HepG2 (cell line): ENCODE measurements at regions not wholly inside any gene's neighbourhood (a gene's known extent, or its start where the extent isn't known, plus 50 kb on each side); places are given as distances from the start of the nearest gene placed in this dataset.

ENCODE experiments used
- ATAC-seq: fragments of 200-7000 bp; cut with Tn5 transposase; 3 replicates; pipeline ENCODE4 v1.9.1; 2020; ENCODE audit warnings: mild to moderate bottlenecking, moderate library complexity
- BruUV-seq: library from RNA; stranded (reverse); fragments of 400-500 nt; replicated peaks from 2 replicates; lab custom pipeline; 2021; lab: Mats Ljungman, UMichigan
- CTCF ChIA-PET: fragments of 300-600 bp; formaldehyde crosslinking; extraction: SDS; loops from one replicate; lab custom pipeline; 2021; ENCODE audit warnings: low total read pairs, inconsistent platforms, low intra/inter-chr PET ratio; lab: Yijun Ruan, JAX
- POLR2A ChIA-PET: fragments of 350-600 bp; sonication (Branson Sonifier 250); formaldehyde crosslinking; loops from one replicate; lab custom pipeline; 2020; ENCODE audit warnings: antibody characterized with exemption, inconsistent platforms; lab: Yijun Ruan, JAX
- DNase-seq: peaks from one replicate; pipeline ENCODE4 v3.0.0-alpha.2; 2015; ENCODE audit warnings: low spot score
- FAIRE-seq: peaks from 3 replicates; lab custom pipeline; 2011; peaks lifted over from hg19 to GRCh38; lab: Jason Lieb, UNC
- H2AFZ ChIP-seq: one replicate; pipeline ENCODE4 v1.6.1; 2011; ENCODE audit warnings: low read length, inconsistent platforms
- H3K27ac ChIP-seq: fragments of 300-600 bp; 3 replicates; pipeline ENCODE4 v1.8.0; 2011; ENCODE audit warnings: mixed run types, mild to moderate bottlenecking, mixed read lengths, low read length, inconsistent platforms; ENCODE audit not compliant: insufficient read depth; ENCODE audit errors: extremely low read length
- H3K27me3 ChIP-seq, 2 experiments: fragments of 200-600 bp in 1 of 2; 2 replicates in 1 of 2; 3 replicates in 1 of 2; pipeline versions ENCODE4 v1.6.0 to v1.8.0; 2011; ENCODE audit warnings: low read length in 2 of 2, mild to moderate bottlenecking in 2 of 2, moderate library complexity in 2 of 2, inconsistent platforms in 1 of 2; ENCODE audit not compliant: insufficient read depth in 2 of 2, control insufficient read depth in 1 of 2
- H3K36me3 ChIP-seq, 2 experiments: fragments of 200-600 bp in 1 of 2; replicated peaks in 1 of 2; 2 replicates in 1 of 2; 3 replicates in 1 of 2; pipeline versions ENCODE4 v1.5.1 to v1.8.0; 2011; ENCODE audit warnings: low read length in 2 of 2, inconsistent platforms in 1 of 2; ENCODE audit not compliant: insufficient read depth in 2 of 2, control insufficient read depth in 1 of 2
- H3K4me1 ChIP-seq: 2 replicates; pipeline ENCODE4 v1.5.1; 2012; ENCODE audit warnings: low read length, inconsistent platforms; ENCODE audit not compliant: insufficient read depth
- H3K4me2 ChIP-seq: 2 replicates; pipeline ENCODE4 v1.6.0; 2011; ENCODE audit warnings: low read depth, low read length, inconsistent platforms
- H3K4me3 ChIP-seq, 3 experiments: fragments of 200-600 bp in 1 of 3; sonication (generic), shearing (Covaris generic) in 1 of 3; replicated peaks in 1 of 3; 2 replicates each; pipeline ENCODE4 v1.5.1; 2011 to 2016; ENCODE audit warnings: low read length in 3 of 3, inconsistent platforms in 2 of 3, low read depth in 2 of 3, mild to moderate bottlenecking in 2 of 3, control low read depth in 1 of 3, mixed read lengths in 1 of 3; ENCODE audit not compliant: insufficient read depth in 1 of 3
- H3K79me2 ChIP-seq: one replicate; pipeline ENCODE4 v1.6.1; 2011; ENCODE audit warnings: low read length, inconsistent platforms; ENCODE audit not compliant: insufficient read depth
- H3K9ac ChIP-seq: 2 replicates; pipeline ENCODE4 v1.6.0; 2011; ENCODE audit warnings: mild to moderate bottlenecking, low read depth, low read length, inconsistent platforms; ENCODE audit not compliant: insufficient read depth
- H3K9me3 ChIP-seq: 2 replicates; pipeline ENCODE4 v1.5.1; 2012; ENCODE audit warnings: mild to moderate bottlenecking, low read length
- H4K20me1 ChIP-seq: 2 replicates; pipeline ENCODE4 v1.6.0; 2011; ENCODE audit warnings: inconsistent platforms, mild to moderate bottlenecking, low read length, moderate library complexity; ENCODE audit not compliant: insufficient read depth
- ASH2L ChIP-seq: fragments of 300-600, 200-600 bp; sonication (generic); IDR thresholded peaks from 2 replicates; pipeline ENCODE4 v1.7.0; 2017; ENCODE audit warnings: low read depth, mild to moderate bottlenecking, moderate library complexity, mixed read lengths, low read length; ENCODE audit not compliant: insufficient read length
- BCL6 ChIP-seq: IDR thresholded peaks from 2 replicates; pipeline ENCODE4 v1.6.1; 2016; ENCODE audit warnings: missing genetic modification reagents, missing compliant biosample characterization
- BORCS8-MEF2B ChIP-seq: sonication (generic); formaldehyde crosslinking; IDR thresholded peaks from 2 replicates; pipeline ENCODE4 v1.8.0; 2022; ENCODE audit warnings: mild to moderate bottlenecking, missing genetic modification reagents
- CBFB ChIP-seq: sonication (generic); formaldehyde crosslinking; IDR thresholded peaks from 2 replicates; pipeline ENCODE4 v1.4.0; 2020; ENCODE audit warnings: missing genetic modification reagents
- PPARG ChIP-seq: conservative IDR thresholded peaks from 2 replicates; pipeline ENCODE4 v1.6.1; 2016; ENCODE audit warnings: missing biosample characterization, missing genetic modification reagents
- SAFB2 ChIP-seq: sonication (generic); formaldehyde crosslinking; IDR thresholded peaks from 2 replicates; pipeline ENCODE4 v1.5.1; 2020; ENCODE audit warnings: missing genetic modification reagents, low read depth, mild to moderate bottlenecking, borderline replicate concordance
- THAP8 ChIP-seq: sonication (generic); formaldehyde crosslinking; IDR thresholded peaks from 2 replicates; pipeline ENCODE4 v1.5.1; 2020; ENCODE audit warnings: missing genetic modification reagents, mild to moderate bottlenecking, borderline replicate concordance
- TIGD3 ChIP-seq: sonication (generic); formaldehyde crosslinking; IDR thresholded peaks from 2 replicates; pipeline ENCODE4 v1.5.1; 2020; ENCODE audit warnings: mild to moderate bottlenecking, missing genetic modification reagents, borderline replicate concordance
- ZFP62 ChIP-seq: sonication (generic); formaldehyde crosslinking; IDR thresholded peaks from 2 replicates; pipeline ENCODE4 v1.4.0; 2020; ENCODE audit warnings: missing genetic modification reagents
- WGBS: methylation state at CpG from one replicate; pipeline ENCODE4 v1.1.6; 2017; ENCODE audit warnings: low lambda C conversion rate; 5-methylcytosine and 5-hydroxymethylcytosine counted together
- in situ Hi-C: cut with HindIII; loops from 2 replicates; pipeline ENCODE4 v1.10.0; 2017; ENCODE audit warnings: low pct_unique_long_range_greater_than_20kb; ENCODE audit not compliant: extremely low pct_ligation_motif_present
- intact Hi-C: fragments of 100-400 bp; cut with micrococcal nuclease; formaldehyde crosslinking; loops from one replicate; pipeline ENCODE4 v1.10.0; 2022; ENCODE audit not compliant: unreplicated experiment
- TF ChIP-seq, protein P1 (sequence below): sonication (generic); formaldehyde crosslinking; IDR thresholded peaks from one replicate; pipeline ENCODE4 v1.5.1; 2020; ENCODE audit warnings: mild to moderate bottlenecking, missing genetic modification reagents; ENCODE audit errors: not compliant biosample characterization
- TF ChIP-seq, protein P2 (sequence below): sonication (generic); formaldehyde crosslinking; IDR thresholded peaks from 2 replicates; pipeline ENCODE4 v1.5.0; 2020; ENCODE audit warnings: mild to moderate bottlenecking, missing genetic modification reagents

GRCh38 chr2:33931164-33931563, 332.1 kb upstream of the FAM98A start:
- H3K9me3 ChIP-seq = no peaks in the 10 kb centered on the region
- H4K20me1 ChIP-seq = no peaks in the 10 kb centered on the region
- CTCF ChIA-PET = no interaction called here
- no peak overlapping the region for H3K4me3 ChIP-seq
- no peak overlapping the region for H3K4me2 ChIP-seq
- no peaks in the 10 kb centered on the region for H3K27me3 ChIP-seq
- 17% methylated on average over 3 of the region's 3 CpGs for WGBS
- TF ChIP-seq ASH2L (no peak), SAFB2 (CRISPR knock-in tag) (no peak), THAP8 (CRISPR knock-in tag) (no peak), BCL6 (CRISPR knock-in tag) (no peak), BORCS8-MEF2B (CRISPR knock-in tag) (no peak), ZFP62 (CRISPR knock-in tag) (no peak), CBFB (CRISPR knock-in tag) (no peak), TIGD3 (no peak), PPARG (no peak)
- TF ChIP-seq, protein P1, sequence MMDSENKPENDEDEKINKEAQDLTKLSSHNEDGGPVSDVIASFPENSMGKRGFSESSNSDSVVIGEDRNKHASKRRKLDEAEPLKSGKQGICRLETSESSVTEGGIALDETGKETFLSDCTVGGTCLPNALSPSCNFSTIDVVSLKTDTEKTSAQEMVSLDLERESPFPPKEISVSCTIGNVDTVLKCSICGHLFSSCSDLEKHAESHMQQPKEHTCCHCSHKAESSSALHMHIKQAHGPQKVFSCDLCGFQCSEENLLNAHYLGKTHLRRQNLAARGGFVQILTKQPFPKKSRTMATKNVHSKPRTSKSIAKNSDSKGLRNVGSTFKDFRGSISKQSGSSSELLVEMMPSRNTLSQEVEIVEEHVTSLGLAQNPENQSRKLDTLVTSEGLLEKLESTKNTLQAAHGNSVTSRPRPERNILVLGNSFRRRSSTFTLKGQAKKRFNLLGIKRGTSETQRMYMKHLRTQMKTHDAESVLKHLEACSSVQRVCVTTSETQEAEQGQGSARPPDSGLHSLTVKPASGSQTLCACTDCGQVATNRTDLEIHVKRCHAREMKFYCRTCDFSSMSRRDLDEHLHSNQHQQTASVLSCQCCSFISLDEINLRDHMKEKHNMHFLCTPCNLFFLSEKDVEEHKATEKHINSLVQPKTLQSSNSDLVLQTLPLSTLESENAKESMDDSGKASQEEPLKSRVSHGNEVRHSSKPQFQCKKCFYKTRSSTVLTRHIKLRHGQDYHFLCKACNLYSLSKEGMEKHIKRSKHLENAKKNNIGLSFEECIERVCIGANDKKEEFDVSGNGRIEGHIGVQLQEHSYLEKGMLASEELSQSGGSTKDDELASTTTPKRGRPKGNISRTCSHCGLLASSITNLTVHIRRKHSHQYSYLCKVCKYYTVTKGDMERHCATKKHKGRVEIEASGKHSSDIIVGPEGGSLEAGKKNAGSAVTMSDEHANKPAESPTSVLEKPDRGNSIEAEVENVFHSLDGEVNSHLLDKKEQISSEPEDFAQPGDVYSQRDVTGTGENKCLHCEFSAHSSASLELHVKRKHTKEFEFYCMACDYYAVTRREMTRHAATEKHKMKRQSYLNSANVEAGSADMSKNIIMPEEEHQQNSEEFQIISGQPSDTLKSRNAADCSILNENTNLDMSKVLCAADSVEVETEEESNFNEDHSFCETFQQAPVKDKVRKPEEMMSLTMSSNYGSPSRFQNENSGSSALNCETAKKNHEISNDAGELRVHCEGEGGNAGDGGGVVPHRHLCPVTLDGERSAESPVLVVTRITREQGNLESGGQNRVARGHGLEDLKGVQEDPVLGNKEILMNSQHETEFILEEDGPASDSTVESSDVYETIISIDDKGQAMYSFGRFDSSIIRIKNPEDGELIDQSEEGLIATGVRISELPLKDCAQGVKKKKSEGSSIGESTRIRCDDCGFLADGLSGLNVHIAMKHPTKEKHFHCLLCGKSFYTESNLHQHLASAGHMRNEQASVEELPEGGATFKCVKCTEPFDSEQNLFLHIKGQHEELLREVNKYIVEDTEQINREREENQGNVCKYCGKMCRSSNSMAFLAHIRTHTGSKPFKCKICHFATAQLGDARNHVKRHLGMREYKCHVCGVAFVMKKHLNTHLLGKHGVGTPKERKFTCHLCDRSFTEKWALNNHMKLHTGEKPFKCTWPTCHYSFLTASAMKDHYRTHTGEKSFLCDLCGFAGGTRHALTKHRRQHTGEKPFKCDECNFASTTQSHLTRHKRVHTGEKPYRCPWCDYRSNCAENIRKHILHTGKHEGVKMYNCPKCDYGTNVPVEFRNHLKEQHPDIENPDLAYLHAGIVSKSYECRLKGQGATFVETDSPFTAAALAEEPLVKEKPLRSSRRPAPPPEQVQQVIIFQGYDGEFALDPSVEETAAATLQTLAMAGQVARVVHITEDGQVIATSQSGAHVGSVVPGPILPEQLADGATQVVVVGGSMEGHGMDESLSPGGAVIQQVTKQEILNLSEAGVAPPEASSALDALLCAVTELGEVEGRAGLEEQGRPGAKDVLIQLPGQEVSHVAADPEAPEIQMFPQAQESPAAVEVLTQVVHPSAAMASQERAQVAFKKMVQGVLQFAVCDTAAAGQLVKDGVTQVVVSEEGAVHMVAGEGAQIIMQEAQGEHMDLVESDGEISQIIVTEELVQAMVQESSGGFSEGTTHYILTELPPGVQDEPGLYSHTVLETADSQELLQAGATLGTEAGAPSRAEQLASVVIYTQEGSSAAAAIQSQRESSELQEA (CRISPR knock-in tag) = no peak
- TF ChIP-seq, protein P2, sequence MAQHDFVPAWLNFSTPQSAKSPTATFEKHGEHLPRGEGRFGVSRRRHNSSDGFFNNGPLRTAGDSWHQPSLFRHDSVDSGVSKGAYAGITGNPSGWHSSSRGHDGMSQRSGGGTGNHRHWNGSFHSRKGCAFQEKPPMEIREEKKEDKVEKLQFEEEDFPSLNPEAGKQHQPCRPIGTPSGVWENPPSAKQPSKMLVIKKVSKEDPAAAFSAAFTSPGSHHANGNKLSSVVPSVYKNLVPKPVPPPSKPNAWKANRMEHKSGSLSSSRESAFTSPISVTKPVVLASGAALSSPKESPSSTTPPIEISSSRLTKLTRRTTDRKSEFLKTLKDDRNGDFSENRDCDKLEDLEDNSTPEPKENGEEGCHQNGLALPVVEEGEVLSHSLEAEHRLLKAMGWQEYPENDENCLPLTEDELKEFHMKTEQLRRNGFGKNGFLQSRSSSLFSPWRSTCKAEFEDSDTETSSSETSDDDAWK (CRISPR knock-in tag) = no peak
- POLR2A ChIA-PET = no interaction called here
- DNase-seq (no peak), FAIRE-seq (no peak), ATAC-seq (no peak)
- H2AFZ ChIP-seq = no peak overlapping the region
- no TSS peak for BruUV-seq
- no peak overlapping the region for H3K27ac ChIP-seq
- no peaks in the 10 kb centered on the region for H3K79me2 ChIP-seq
- intact Hi-C loops = no loop called here
- no peaks in the 10 kb centered on the region for H3K4me1 ChIP-seq
- no peak overlapping the region for H3K9ac ChIP-seq
- H3K36me3 ChIP-seq = no peaks in the 10 kb centered on the region
- in situ Hi-C loops = no loop called here
